ENCODE measurements at regions not wholly inside any gene's neighbourhood (a gene's known extent, or its start where the extent isn't known, plus 50 kb on each side); places are given as distances from the start of the nearest gene placed in this dataset.

GRCh38 chr2:147792966-147793617, 51.7 kb upstream of the ACVR2A start:
- peak; percentile 90 for DNase-seq

GRCh38 chr2:147790580-147790979, 54.2 kb upstream of the ACVR2A start:
- no peak for DNase-seq

GRCh38 chr2:147789720-147790119, 55.1 kb upstream of the ACVR2A start:
- peak; percentile 54 for DNase-seq

- DNase-seq, result no peak
Measured at GRCh38 chr2:147789287-147789686, 55.5 kb upstream of the ACVR2A start.

GRCh38 chr2:147782141-147782930, 62.5 kb upstream of the ACVR2A start:
- peak; percentile 41 for DNase-seq

GRCh38 chr2:147779440-147779839, 65.4 kb upstream of the ACVR2A start:
- DNase-seq, result no peak

GRCh38 chr2:147777394-147777793, 67.4 kb upstream of the ACVR2A start:
- no peak for DNase-seq

GRCh38 chr2:147774805-147775204, 70.0 kb upstream of the ACVR2A start:
- no peak for DNase-seq

GRCh38 chr2:147773479-147773878, 71.3 kb upstream of the ACVR2A start:
- DNase-seq, result no peak

- no peak for DNase-seq
Measured at GRCh38 chr2:147772781-147773180, 72.0 kb upstream of the ACVR2A start.

GRCh38 chr2:147763861-147764260, 81.0 kb upstream of the ACVR2A start:
- DNase-seq, result no peak

GRCh38 chr2:147760984-147761383, 83.8 kb upstream of the ACVR2A start:
- DNase-seq, result peak; percentile 4

GRCh38 chr2:147759536-147759935, 85.3 kb upstream of the ACVR2A start:
- DNase-seq, result no peak

GRCh38 chr2:147758821-147759220, 86.0 kb upstream of the ACVR2A start:
- DNase-seq, result no peak

GRCh38 chr2:147756069-147756468, 88.8 kb upstream of the ACVR2A start:
- DNase-seq, result no peak

GRCh38 chr2:147740211-147740927, 104.5 kb upstream of the ACVR2A start:
- DNase-seq, result no peak

- peak; percentile 11 for DNase-seq
Measured at GRCh38 chr2:147739508-147739907, 105.3 kb upstream of the ACVR2A start.

GRCh38 chr2:147718831-147719230, 126.0 kb upstream of the ACVR2A start:
- DNase-seq, result no peak

- no peak for DNase-seq
Measured at GRCh38 chr2:147716906-147717305, 127.9 kb upstream of the ACVR2A start.

- DNase-seq, result peak; percentile 30
Measured at GRCh38 chr2:147715807-147716206, 129.0 kb upstream of the ACVR2A start.

GRCh38 chr2:147714582-147714981, 130.2 kb upstream of the ACVR2A start:
- DNase-seq, result peak; percentile 9

GRCh38 chr2:147713349-147713748, 131.5 kb upstream of the ACVR2A start:
- no peak for DNase-seq

GRCh38 chr2:147712051-147712450, 132.8 kb upstream of the ACVR2A start:
- DNase-seq, result no peak

- no peak for DNase-seq
Measured at GRCh38 chr2:147711031-147711430, 133.8 kb upstream of the ACVR2A start.

Data from fibroblast of skin of right biceps (primary cell).